ENCODE measurements at regions not wholly inside any gene's neighbourhood (a gene's known extent, or its start where the extent isn't known, plus 50 kb on each side); places are given as distances from the start of the nearest gene placed in this dataset.

GRCh38 chr16:64180136-64180900, 941.5 kb downstream of the CDH11 start:
- peak in 1 of 11 donors; percentile 21 for DNase-seq (ENCODE audit: extremely low read depth in 1 of 11, low read depth in 9 of 11, low spot score in 4 of 11)

GRCh38 chr16:64174327-64174726, 947.5 kb downstream of the CDH11 start:
- no peak for DNase-seq (ENCODE audit: extremely low read depth in 1 of 11, low read depth in 9 of 11, low spot score in 4 of 11)

GRCh38 chr16:64172652-64173051, 949.2 kb downstream of the CDH11 start:
- DNase-seq (ENCODE audit: extremely low read depth in 1 of 11, low read depth in 9 of 11, low spot score in 4 of 11): no peak

GRCh38 chr16:64172226-64172625, 949.6 kb downstream of the CDH11 start:
- DNase-seq (ENCODE audit: extremely low read depth in 1 of 11, low read depth in 9 of 11, low spot score in 4 of 11): no peak

DNA sequence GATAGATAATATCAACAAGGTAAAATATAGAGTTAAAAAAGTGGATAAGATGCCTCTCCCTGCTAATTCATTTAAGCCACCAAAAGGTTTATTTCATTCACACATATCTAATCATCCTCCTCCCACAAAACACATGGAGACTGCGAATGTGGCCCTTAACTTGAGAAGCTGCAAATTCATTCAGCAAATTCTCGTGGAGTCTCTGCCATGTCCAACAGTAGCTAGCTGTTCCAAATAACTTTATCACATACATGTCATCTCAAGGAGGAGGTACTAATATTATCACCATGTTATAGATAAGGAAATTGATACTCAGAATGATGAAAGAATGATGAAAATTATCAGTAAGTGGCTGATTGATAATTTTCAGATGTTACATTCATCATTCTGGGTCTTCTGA, 950.2 kb downstream of the CDH11 start:
- no peak for DNase-seq (ENCODE audit: extremely low read depth in 1 of 11, low read depth in 9 of 11, low spot score in 4 of 11)

DNA sequence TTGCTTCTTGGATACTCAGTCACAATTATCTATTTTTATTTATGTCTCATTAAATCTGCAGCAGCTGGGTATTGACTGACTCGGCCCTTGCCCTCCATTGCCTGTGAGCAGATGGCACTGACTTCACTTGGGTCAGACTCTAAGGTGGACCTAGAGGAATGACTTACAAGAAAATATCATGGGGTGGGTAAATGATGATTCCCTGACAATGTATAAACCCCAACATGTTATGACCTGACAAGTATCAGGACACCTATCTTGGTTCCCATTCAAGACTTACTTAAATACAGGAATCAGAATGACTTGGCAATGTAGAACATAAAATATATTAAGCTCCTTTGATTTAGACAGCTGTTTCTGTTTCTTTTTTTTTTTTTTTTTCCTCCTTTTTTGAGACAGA, 953.5 kb downstream of the CDH11 start:
- no peak for DNase-seq (ENCODE audit: extremely low read depth in 1 of 11, low read depth in 9 of 11, low spot score in 4 of 11)

DNA sequence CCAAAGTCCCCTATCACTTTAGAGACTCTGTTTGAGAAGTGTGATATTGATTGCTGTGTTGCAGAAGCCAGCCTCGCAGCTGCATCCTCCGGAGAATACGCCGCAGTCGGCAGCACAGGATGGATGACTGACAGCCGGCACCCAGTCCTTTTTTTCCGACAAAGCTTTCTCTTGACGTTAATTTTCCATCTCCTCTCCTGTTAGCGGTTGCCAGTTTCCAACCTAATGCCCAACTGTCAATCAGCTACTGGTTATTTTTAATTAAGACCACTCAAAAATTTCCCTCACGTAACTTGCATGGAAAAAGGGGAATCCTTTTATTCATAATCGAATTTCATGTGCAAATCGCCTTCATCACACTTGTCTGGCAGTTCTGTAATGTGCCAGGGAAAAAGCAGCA, 953.9 kb downstream of the CDH11 start:
- no peak for DNase-seq (ENCODE audit: extremely low read depth in 1 of 11, low read depth in 9 of 11, low spot score in 4 of 11)

- no peak for DNase-seq (ENCODE audit: extremely low read depth in 1 of 11, low read depth in 9 of 11, low spot score in 4 of 11)
Observed at GRCh38 chr16:64165368-64165767, 956.5 kb downstream of the CDH11 start.

- no peak for DNase-seq (ENCODE audit: extremely low read depth in 1 of 11, low read depth in 9 of 11, low spot score in 4 of 11)
Observed at GRCh38 chr16:64162613-64163375, 959.1 kb downstream of the CDH11 start.

GRCh38 chr16:64159976-64160375, 961.9 kb downstream of the CDH11 start:
- no peak for DNase-seq (ENCODE audit: extremely low read depth in 1 of 11, low read depth in 9 of 11, low spot score in 4 of 11)

DNA sequence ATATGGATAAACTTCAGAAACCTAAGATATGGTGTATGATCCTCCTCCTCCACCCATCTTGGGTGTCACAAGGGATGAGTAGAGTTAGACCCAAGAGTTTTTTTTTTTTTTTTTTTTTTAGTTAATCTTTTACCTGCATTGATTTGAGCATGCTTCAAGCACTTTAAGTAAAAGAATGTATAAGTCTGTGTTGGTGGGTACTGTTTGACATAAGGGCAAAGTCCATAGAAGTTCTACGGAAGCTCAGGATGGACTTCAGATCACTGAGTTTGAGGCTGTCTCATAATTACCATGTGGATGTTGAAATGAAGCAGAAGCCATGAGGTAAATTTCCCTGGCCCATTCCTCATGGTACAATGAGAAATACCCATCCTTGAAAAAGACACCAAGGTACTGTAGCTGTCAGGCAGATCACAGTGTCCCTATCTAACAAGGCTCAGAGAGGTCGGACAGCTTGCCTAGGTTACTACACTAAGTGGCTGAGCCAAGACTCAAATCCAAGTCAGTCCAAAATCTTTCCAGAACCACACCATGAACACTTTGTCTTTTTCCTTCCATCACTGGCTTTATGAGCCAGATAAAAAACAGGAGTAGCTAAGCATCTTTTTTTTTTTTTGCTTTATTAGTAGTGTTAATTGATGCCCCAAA, 962.8 kb downstream of the CDH11 start:
- DNase-seq (ENCODE audit: extremely low read depth in 1 of 11, low read depth in 9 of 11, low spot score in 4 of 11): no peak

DNA sequence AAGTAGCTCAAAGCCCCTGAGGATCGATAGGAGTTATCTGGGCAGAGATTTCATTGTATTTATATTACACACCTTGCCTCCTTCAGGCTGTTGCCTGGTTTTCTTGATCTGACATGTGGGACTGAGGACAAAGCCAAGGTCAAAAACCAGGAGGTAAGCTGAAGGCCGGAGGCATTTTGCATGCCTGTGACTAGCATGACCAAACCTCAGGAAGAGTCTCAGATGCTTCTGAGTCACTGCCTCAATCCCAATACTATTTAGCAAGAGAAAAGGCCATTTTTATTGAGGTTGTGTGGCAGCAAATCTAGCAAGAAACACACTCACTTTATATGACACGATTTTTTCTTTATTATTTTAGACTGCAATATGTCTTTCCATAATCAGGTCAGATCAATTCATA, 968.1 kb downstream of the CDH11 start:
- no peak for DNase-seq (ENCODE audit: extremely low read depth in 1 of 11, low read depth in 9 of 11, low spot score in 4 of 11)

GRCh38 chr16:64151990-64152767, 969.7 kb downstream of the CDH11 start:
- DNase-seq (ENCODE audit: extremely low read depth in 1 of 11, low read depth in 9 of 11, low spot score in 4 of 11): no peak

DNA sequence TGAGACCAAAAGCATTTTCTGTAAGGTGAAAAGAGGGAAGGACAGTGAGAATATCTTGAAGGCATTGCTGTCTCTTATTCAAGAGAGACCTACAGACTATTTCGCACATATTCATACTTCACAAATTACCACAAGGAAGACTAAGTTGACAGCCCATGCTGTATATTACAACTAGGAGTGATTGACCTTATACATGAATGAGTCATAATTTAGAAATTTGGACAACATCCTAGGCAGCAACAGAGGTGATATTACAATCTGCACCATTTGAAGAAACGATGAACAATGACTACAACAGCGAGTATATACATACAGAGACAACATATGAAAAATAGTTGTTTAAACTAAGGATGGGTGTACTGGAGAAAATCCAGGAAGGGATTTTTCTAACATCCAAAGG, 971.7 kb downstream of the CDH11 start:
- no peak for DNase-seq (ENCODE audit: extremely low read depth in 1 of 11, low read depth in 9 of 11, low spot score in 4 of 11)

GRCh38 chr16:64149756-64150155, 972.1 kb downstream of the CDH11 start:
- no peak for DNase-seq (ENCODE audit: extremely low read depth in 1 of 11, low read depth in 9 of 11, low spot score in 4 of 11)

GRCh38 chr16:64148356-64148755, 973.5 kb downstream of the CDH11 start:
- no peak for DNase-seq (ENCODE audit: extremely low read depth in 1 of 11, low read depth in 9 of 11, low spot score in 4 of 11)

DNA sequence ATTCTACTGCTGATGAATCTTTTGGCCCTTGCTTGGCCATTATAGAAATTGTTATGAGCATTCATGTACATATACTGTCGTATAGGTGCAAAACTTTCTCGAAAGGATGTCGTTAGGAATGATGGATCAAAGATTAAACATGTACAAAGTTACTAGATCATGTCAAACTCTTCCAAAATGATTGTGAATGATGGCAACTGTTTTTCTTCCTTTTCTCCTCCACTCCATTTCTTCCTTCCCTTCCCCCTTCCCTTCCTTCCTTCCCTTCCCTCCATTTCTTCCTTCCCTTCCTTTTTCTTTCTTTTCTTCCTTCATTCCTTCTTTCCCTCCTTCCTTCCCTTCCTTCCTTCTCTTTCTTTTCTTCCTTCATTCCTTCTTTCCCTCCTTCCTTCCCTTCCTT, 973.9 kb downstream of the CDH11 start:
- DNase-seq (ENCODE audit: extremely low read depth in 1 of 11, low read depth in 9 of 11, low spot score in 4 of 11): no peak

- no peak for DNase-seq (ENCODE audit: extremely low read depth in 1 of 11, low read depth in 9 of 11, low spot score in 4 of 11)
Observed at GRCh38 chr16:64144617-64145016, 977.2 kb downstream of the CDH11 start.

DNA sequence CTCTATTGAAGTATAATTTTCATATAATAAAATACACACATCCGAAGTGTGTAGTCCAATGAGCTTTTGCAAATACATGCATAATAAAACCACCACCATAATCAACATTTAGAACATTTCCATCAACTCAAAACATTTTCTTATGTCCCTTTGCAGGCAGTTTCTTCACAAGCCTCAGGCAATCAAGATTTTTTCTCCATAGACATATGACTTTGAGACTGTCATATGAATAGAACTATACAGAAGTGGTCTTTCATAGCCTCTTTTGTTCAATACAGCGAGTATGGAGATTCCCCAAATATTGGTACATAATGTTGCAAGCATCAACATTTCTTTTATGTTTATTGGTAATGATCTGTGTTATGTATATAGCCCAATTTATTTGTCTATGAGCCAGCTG, 983.2 kb downstream of the CDH11 start:
- no peak for DNase-seq (ENCODE audit: extremely low read depth in 1 of 11, low read depth in 9 of 11, low spot score in 4 of 11)
